ENCODE measurements at regions not wholly inside any gene's neighbourhood (a gene's known extent, or its start where the extent isn't known, plus 50 kb on each side); places are given as distances from the start of the nearest gene placed in this dataset.

DNA sequence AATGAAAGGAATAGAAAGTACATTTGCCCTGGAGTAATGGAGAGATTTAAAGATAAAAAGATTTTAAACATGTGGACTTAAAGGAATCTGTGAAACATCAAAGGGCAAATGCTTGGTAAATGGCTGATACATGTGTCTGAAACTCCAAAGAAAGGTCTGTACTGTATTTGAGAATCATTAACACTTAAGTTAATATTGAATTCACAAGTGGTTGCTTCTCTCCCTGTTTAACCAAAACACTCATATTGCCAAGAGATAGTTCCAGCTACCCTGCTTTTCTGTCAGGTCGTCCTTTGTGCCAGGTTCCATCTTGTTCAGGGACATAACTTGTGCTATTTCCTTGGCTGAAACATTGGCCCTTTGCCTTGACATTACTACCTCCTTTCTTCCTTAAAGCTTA is 171.3 kb upstream of the HS3ST5 start:
- no peak for TF ChIP-seq ZNF274 (IDR thresholded peaks at IDR 0.05; ENCODE audit: low read depth, low read length)
- H3K4me3 ChIP-seq (ENCODE audit: low read length): no peak overlapping the region

DNA sequence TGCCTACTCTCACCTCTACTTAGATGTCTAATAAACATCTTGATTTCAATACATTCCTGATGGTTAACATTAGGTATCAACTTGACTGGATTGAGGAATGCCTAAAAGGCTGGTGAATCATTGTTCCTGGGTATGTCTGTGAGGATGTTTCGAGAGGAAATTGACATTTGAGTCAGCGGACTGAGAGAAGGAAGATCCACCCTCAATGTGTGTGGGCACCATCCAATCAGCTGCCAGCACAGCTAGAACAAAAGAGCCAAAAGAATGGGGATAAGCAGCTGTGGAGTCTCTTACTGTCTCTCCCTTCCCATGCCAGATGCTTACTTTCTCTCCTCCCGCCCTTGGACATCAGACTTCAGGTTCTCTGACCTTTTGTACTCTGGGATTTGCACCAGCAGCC is 128.6 kb upstream of the HS3ST5 start:
- H3K4me3 ChIP-seq (ENCODE audit: low read length): no peak overlapping the region
- TF ChIP-seq ZNF274 (IDR thresholded peaks at IDR 0.05; ENCODE audit: low read depth, low read length): no peak

DNA sequence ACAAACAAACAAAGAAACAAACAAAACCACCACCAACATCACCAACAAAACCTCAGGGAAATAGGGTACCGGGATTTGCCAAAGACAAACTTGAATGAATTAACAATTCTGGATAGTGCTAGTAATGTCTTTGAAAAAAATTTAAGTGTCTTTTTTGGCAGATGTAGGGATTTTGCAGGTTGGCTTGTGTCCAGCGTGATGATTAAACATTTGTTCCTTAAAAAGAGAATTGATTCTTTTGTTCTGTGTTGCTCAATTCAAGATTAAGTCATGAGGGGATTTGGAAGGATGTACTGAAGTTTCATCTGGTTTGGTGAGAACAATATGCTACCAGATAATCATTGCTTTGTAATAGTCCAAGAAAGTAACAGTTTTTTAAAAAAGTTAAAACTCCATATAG is 125.1 kb upstream of the HS3ST5 start:
- no peak overlapping the region for H3K4me3 ChIP-seq (ENCODE audit: low read length)
- no peak for TF ChIP-seq ZNF274 (IDR thresholded peaks at IDR 0.05; ENCODE audit: low read depth, low read length)

DNA sequence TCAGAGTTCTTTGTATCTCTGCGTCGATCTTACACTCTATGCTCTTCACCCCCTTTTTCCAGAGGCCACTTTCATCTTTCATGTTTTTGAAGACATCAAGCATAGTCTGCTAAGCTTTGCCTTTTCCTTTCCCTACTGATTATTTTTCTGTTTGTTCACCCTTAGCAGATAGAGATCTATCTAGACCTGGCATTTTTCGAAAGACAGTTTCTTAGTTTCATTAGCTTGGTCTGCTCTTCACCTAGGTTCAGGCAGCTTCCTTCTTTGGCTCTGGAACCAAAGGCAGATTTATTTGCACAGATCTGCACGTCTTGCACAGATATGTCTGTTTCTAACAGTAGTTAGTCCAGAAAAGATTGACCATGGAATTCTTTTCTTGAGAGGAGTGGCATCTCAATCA is 122.7 kb upstream of the HS3ST5 start:
- no peak overlapping the region for H3K4me3 ChIP-seq (ENCODE audit: low read length)
- no peak for TF ChIP-seq ZNF274 (IDR thresholded peaks at IDR 0.05; ENCODE audit: low read depth, low read length)

DNA sequence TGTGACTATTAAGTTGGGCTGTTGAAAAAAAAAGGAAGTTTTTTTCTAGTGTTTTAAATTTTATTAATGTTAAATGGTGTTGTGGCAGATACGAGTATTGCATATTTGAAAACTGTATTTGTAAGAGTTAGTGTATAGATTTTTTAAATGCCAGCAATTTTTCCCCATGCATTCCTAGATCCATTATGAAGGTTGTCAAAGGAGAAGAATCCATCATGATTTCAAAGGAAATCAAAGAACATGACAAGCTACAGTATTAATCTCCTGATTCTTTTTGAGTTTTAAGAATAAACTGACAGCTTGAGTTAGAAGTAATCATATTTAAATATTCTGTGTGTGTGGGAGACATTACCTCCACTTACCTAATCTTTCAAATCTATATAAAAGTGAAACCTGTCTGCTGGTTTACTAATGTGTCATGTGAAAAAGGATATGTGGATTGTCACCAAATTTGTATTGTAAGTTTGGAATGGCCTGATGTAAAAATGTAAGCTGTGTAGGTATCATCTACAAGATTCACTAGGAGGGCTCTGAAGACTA is 111.0 kb upstream of the HS3ST5 start:
- no peak overlapping the region for H3K4me3 ChIP-seq (ENCODE audit: low read length)
- no peak for TF ChIP-seq ZNF274 (IDR thresholded peaks at IDR 0.05; ENCODE audit: low read depth, low read length)

DNA sequence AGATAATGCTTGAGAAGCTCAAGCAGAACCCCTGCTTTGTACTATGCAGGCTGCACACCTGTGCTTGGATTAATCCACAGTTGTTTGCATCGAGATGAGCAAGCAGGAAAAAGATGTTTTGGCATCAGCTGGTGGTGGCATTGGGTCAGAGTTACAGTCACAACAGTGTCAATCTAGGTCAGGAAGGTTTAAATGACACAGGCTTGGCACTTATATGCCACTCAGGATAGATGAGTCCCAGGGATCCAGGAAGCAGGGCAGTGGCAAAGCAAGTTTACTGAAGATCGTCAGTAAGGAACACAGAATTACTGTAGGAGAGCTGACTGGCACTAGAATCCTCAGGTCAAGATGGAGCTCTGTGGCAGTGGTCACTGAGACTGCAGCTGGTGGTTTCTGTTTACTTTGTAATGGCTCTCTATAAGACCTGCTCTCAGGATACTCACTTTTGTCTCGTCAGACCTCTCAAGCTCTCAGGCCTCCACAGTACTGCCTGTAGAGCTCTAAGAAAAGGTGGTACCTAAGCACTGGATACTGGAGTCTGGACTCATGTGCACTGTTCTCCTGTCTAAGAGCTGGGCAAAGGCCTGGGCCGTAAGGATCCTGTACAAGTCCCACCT is 110.1 kb upstream of the HS3ST5 start:
- no peak for TF ChIP-seq ZNF274 (IDR thresholded peaks at IDR 0.05; ENCODE audit: low read depth, low read length)
- no peak overlapping the region for H3K4me3 ChIP-seq (ENCODE audit: low read length)

DNA sequence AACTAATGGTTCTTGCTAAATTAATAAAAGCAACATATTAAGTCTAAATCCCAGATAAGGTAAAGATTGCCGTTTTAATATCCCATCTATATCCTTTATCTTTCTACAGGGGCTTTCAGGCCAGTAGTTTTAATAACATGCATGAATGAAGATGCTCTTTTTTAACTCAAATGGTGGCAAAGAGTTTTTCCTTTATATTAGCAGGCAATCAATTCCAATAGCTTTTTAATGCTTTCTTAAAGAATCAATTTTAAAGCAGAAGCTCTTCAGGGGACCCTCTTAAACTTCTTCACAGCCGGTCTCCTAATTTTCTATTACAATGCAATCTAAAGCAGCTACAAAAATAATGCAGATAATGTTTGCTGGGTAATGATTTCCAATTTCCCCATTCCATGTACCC is 107.8 kb upstream of the HS3ST5 start:
- no peak overlapping the region for H3K4me3 ChIP-seq (ENCODE audit: low read length)
- TF ChIP-seq ZNF274 (IDR thresholded peaks at IDR 0.05; ENCODE audit: low read depth, low read length): no peak

DNA sequence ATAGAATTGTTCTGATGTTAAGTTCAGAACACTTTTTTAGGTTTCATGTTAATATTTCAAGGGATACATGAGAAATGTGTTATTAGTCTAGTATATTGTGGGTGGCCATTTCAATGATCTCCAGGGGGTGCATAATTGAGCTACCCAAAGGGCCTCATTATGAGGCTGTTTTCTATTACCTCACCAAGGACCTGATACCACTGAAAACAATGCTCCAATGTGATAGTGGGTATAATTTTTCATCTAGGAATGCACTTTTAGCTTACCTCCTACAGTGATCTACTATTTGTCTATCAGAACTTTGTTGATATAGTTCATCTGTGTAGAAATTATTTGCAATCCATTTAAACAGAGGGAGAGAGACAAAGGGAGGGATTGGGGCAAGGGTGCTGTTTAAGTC is 106.8 kb upstream of the HS3ST5 start:
- TF ChIP-seq ZNF274 (IDR thresholded peaks at IDR 0.05; ENCODE audit: low read depth, low read length): no peak
- no peak overlapping the region for H3K4me3 ChIP-seq (ENCODE audit: low read length)

DNA sequence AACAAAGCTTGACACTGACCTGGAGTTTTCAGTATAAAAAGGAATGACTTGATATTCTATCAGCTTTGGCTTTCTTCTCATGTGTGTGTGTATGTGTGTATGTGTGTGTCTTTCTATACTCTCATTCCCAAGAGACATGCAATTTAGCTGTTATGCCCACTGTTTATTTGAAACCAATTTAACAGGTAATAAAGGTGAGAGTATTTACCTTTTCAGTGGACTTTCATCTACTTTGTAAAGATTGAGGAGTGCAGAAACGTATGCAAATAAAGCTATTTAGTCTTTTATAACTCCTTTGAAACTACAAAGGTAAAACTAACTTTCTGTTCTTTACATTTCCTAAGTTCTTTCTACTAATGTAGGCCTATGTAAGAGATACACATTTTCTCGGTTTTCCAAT is 103.5 kb upstream of the HS3ST5 start:
- no peak overlapping the region for H3K4me3 ChIP-seq (ENCODE audit: low read length)
- TF ChIP-seq ZNF274 (IDR thresholded peaks at IDR 0.05; ENCODE audit: low read depth, low read length): no peak

DNA sequence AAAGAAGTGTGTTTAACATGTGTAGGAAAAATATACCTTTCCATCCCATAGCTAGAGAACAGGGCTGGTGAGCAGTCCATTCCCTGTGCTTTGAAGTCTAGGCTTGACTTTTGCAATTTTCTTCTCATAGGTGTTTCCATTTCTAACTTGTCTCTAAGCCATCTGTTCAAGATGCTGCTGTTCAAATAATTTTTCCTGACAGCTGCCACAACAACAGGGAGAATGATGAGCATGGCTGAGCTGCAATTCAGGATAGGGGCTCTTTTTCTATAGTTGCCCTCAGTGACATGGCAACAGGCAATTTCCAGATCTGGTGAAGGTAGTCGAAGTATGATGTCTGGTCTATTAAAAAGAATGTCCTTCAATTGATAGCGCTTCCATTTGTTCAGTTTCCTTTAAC is 103.0 kb upstream of the HS3ST5 start:
- TF ChIP-seq ZNF274 (IDR thresholded peaks at IDR 0.05; ENCODE audit: low read depth, low read length): no peak
- H3K4me3 ChIP-seq (ENCODE audit: low read length): no peak overlapping the region

DNA sequence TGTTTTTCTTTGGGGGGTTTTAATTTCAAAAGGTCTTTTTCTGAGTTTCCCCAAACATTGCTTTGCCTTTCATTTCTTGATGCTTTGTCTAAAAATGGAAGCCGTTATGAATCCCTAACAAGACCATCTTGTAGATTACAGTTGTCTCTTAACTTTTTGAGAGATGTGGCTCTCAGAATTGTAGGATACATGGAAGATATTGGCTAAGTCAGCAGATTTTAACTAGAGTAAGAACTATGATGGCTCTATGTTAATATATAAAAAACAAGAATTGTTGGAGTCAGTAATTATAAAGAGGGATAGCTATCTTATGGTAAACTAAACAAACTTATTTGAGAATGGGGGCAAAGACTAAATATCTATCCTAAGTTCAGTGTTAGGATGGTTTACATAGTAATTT is 96.6 kb upstream of the HS3ST5 start:
- no peak for TF ChIP-seq ZNF274 (IDR thresholded peaks at IDR 0.05; ENCODE audit: low read depth, low read length)
- no peak overlapping the region for H3K4me3 ChIP-seq (ENCODE audit: low read length)

DNA sequence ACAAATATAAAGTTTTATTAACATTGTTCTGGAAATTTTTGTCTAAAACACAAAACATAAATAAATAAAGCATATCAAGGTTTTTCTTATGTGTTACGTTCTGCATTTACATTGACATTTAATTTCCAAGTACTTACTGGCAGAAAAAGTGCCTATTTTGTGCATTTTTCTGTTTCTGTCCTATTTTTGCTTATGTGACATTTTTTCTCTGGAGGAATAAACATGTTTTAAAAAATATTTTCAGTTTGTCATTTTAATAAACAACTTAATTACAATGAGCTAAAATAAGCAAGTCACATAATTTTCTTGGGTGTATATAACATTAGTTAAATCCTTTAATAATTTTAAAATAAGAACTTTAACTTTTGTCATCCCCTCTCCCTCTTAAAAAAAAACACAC is 94.4 kb upstream of the HS3ST5 start:
- H3K4me3 ChIP-seq (ENCODE audit: low read length): no peak overlapping the region
- no peak for TF ChIP-seq ZNF274 (IDR thresholded peaks at IDR 0.05; ENCODE audit: low read depth, low read length)

DNA sequence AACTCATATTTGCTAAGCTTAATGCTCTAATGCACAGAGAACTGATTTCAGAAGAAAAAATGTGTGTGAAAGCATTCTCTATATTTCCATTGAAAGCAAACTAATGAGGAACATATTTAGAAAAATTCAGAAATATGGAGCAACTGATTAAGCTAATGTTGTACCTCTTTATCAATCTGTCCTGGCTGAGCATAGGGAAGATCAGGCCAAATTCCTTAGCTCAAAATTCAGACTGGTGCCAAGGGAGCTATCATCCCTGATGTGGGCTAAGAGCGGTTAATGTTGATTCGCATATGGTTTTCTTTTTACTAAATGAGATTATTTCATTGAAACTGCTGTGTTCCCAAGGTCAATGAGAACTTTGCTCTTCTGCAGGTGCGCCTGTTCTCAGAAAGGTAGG is 93.9 kb upstream of the HS3ST5 start:
- H3K4me3 ChIP-seq (ENCODE audit: low read length): no peak overlapping the region
- TF ChIP-seq ZNF274 (IDR thresholded peaks at IDR 0.05; ENCODE audit: low read depth, low read length): no peak

DNA sequence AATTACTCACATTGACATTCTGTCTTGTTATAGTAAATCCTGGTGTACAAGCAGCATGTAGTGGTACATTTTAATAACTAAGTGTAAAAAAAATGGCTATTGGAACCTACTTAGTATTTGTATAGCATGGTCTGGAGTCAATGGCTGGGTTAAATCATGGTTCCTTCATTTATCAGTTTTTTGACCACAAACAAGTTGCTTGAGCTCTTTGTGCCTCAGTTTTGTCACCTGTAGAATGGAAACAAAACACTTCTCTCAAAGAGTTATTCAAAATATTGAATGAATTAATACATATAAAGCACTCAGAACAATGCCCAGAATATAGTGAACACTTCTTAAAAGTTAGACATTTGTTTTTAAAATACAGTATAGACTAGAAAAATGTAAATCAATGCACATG is 93.2 kb upstream of the HS3ST5 start:
- TF ChIP-seq ZNF274 (IDR thresholded peaks at IDR 0.05; ENCODE audit: low read depth, low read length): no peak

DNA sequence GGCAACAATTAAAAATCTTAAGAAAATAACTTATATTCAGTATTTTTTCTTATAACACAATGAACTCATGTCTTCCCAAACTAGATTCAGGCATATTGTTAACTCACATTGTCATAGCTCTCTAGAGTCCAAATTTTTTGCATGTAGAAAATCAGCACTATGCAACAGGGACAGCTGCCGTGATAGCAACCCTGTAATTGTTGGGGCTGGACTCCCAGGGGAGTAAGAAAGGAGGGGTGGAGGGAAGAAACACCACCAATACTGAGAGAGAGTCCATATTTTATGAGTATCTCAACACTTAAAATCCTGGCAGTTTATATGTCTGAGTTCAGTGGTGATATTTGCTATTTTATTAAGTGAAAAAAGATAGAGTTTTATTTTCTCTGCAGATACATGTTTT is 89.6 kb upstream of the HS3ST5 start:
- TF ChIP-seq ZNF274 (IDR thresholded peaks at IDR 0.05; ENCODE audit: low read depth, low read length): no peak
- no peak overlapping the region for H3K4me3 ChIP-seq (ENCODE audit: low read length)

More for the DNA sequence above, 93.2 kb upstream of the HS3ST5 start:
- H3K4me3 ChIP-seq (ENCODE audit: low read length): no peak overlapping the region

DNA sequence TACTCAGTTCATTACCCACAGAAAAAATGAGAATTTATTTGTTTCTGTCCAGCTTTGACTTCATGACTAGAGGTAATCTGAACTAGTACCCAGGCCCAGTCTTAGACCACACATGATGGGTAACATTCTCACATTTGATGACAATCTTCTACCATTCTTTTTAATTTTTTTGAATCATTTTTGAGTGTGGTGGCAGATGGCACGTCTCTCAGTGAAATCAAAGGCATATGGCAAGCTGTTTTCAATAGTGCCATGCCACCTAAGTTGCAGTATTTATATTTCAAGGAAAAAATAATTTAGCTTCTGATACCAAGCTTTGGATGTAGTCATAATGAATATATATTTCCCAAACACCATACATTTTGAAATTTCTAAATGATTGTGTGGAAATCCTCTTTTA is 88.8 kb upstream of the HS3ST5 start:
- no peak for TF ChIP-seq ZNF274 (IDR thresholded peaks at IDR 0.05; ENCODE audit: low read depth, low read length)
- H3K4me3 ChIP-seq (ENCODE audit: low read length): no peak overlapping the region
